CD4-positive, alpha-beta T cell (primary cell): ENCODE measurements at regions not wholly inside any gene's neighbourhood (a gene's known extent, or its start where the extent isn't known, plus 50 kb on each side); places are given as distances from the start of the nearest gene placed in this dataset.

Experiments
- ATAC-seq: fragments of 200-7000 bp; cut with Tn5 transposase; one replicate; pipeline ENCODE4 v1.10.0; 2022; ENCODE audit warnings: mild to moderate bottlenecking; ENCODE audit not compliant: poor library complexity
- CTCF ChIA-PET: fragments of 350-600 bp; sonication (Branson Sonifier 250); formaldehyde crosslinking; loops from one replicate; lab custom pipeline; 2021; ENCODE audit warnings: antibody characterized with exemption, inconsistent platforms; lab: Charles Lee
- POLR2A ChIA-PET: fragments of 350-600 bp; sonication (Branson Sonifier 250); formaldehyde crosslinking; loops from one replicate; lab custom pipeline; 2021; ENCODE audit warnings: antibody characterized with exemption, inconsistent platforms; lab: Charles Lee
- DNase-seq, 14 experiments: peaks; one replicate each; pipeline ENCODE4 v3.0.0-alpha.2; 2013 to 2020; ENCODE audit warnings: mixed read lengths in 2 of 14
- H3K27ac ChIP-seq, 2 donors: one replicate each; pipeline versions ENCODE4 v1.5.1 to v1.7.0; 2013; ENCODE audit warnings: low read length in 2 of 2, low read depth in 1 of 2, mild to moderate bottlenecking in 1 of 2
- H3K27me3 ChIP-seq, 2 experiments: 1 replicate in 1 of 2; 2 replicates in 1 of 2; pipeline versions ENCODE4 v1.6.1 to v1.7.0; 2013; ENCODE audit warnings: low read length in 2 of 2, control low read depth in 1 of 2, mild to moderate bottlenecking in 1 of 2, moderate library complexity in 1 of 2; ENCODE audit not compliant: insufficient read depth in 2 of 2, control insufficient read depth in 1 of 2
- H3K36me3 ChIP-seq: one replicate; pipeline ENCODE4 v1.6.1; 2013; ENCODE audit warnings: low read length, control low read depth; ENCODE audit not compliant: insufficient read depth
- H3K4me1 ChIP-seq: one replicate; pipeline ENCODE4 v1.6.1; 2013; ENCODE audit warnings: low read length, control low read depth; ENCODE audit not compliant: insufficient read depth
- H3K4me3 ChIP-seq: one replicate; pipeline ENCODE4 v1.5.1; 2013; ENCODE audit warnings: mild to moderate bottlenecking, low read length, moderate library complexity
- H3K9me3 ChIP-seq, 2 experiments: 1 replicate in 1 of 2; 2 replicates in 1 of 2; pipeline versions ENCODE4 v1.6.1 to v1.7.0; 2013; ENCODE audit warnings: low read length in 2 of 2, mild to moderate bottlenecking in 2 of 2, control low read depth in 1 of 2, moderate library complexity in 1 of 2; ENCODE audit not compliant: control insufficient read depth in 1 of 2, insufficient read depth in 1 of 2
- H3K27ac Mint-ChIP-seq: one replicate; pipeline ENCODE4 v1.8.0; 2020; ENCODE audit warnings: mixed read lengths
- H3K27me3 Mint-ChIP-seq: one replicate; pipeline ENCODE4 v1.8.0; 2021; ENCODE audit warnings: mixed read lengths
- H3K36me3 Mint-ChIP-seq: one replicate; pipeline ENCODE4 v1.8.0; 2021; ENCODE audit warnings: low read depth, mixed read lengths
- H3K4me1 Mint-ChIP-seq: one replicate; pipeline ENCODE4 v1.8.0; 2021; ENCODE audit warnings: low read depth, mixed read lengths
- H3K4me3 Mint-ChIP-seq: one replicate; pipeline ENCODE4 v1.8.0; 2020; ENCODE audit warnings: mild to moderate bottlenecking, mixed read lengths
- H3K9me3 Mint-ChIP-seq: one replicate; pipeline ENCODE4 v1.8.0; 2020; ENCODE audit warnings: mixed read lengths
- intact Hi-C, 2 experiments: fragments of 100-400 bp; cut with DNase I in 1 of 2; cut with micrococcal nuclease in 1 of 2; formaldehyde crosslinking; loops; one replicate each; pipeline versions ENCODE4 v1.15.1 to v1.9.0; 2023 to 2025; cut with DNase I, micrococcal nuclease
- TF ChIP-seq, protein P1 (sequence below): fragments of 200-600 bp; IDR thresholded peaks from one replicate; pipeline ENCODE4 v1.8.0; 2022; ENCODE audit warnings: antibody characterized with exemption, mild to moderate bottlenecking

DNA sequence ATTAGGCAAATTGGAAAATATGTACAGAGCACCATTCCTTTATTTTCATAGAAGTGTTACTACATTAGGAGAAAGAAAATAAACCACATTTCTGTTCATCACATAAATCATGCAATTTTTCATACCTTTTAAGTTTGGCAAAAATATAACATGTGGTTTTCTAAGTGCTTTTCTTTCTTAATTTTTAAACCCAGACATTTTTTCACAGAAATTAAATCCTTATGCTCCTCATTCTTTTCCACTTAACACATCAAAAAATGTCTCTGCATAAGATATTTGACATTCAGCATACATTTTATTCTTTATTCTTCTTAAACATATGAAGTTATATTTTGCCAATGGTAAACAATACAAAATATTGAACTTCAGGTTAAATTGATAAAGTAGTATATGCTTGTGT, 826.6 kb upstream of the SLIT2 start:
- POLR2A ChIA-PET, result no interaction called here
- Histone ChIP-seq H3K4me3 (no peak overlapping the region), H3K9me3 (peaks cover 11 to 12% of the 10 kb centered on the region in 2 experiments), H3K4me1 (no peaks in the 10 kb centered on the region), H3K27me3 (no peaks in the 10 kb centered on the region), H3K36me3 (no peaks in the 10 kb centered on the region), H3K27ac (no peak overlapping the region)
- TF ChIP-seq, protein P1, sequence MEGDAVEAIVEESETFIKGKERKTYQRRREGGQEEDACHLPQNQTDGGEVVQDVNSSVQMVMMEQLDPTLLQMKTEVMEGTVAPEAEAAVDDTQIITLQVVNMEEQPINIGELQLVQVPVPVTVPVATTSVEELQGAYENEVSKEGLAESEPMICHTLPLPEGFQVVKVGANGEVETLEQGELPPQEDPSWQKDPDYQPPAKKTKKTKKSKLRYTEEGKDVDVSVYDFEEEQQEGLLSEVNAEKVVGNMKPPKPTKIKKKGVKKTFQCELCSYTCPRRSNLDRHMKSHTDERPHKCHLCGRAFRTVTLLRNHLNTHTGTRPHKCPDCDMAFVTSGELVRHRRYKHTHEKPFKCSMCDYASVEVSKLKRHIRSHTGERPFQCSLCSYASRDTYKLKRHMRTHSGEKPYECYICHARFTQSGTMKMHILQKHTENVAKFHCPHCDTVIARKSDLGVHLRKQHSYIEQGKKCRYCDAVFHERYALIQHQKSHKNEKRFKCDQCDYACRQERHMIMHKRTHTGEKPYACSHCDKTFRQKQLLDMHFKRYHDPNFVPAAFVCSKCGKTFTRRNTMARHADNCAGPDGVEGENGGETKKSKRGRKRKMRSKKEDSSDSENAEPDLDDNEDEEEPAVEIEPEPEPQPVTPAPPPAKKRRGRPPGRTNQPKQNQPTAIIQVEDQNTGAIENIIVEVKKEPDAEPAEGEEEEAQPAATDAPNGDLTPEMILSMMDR, result no peak
- Mint-ChIP-seq H3K4me3 (no peak overlapping the region), H3K4me1 (no peaks in the 10 kb centered on the region), H3K27ac (no peak overlapping the region), H3K27me3 (no peaks in the 10 kb centered on the region), H3K9me3 (peaks cover 11% of the 10 kb centered on the region), H3K36me3 (no peaks in the 10 kb centered on the region)
- intact Hi-C loops, result no loop called here
- DNase-seq (no peak), ATAC-seq (no peak)
- CTCF ChIA-PET, result no interaction called here

DNA sequence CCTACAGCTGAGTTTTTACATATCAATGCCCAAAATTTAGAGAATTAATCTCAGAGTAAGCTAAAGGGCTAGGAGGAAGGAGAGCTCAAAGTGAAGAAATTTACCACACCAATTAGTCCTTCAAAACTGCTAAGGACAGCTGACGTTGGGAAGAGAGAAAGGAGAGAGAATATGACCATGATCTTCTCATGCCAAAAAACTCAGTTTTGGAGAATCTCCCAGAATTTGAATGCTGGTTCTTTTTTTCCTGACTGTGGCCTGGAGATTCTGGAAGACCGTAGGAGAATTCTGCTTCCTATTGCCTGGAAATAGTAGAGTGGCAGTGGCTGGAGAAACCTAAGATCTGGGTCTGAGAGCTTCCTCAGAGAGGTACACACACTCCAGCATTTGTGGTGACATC, 834.4 kb upstream of the SLIT2 start:
- intact Hi-C loops, result no loop called here
- no peaks in the 10 kb centered on the region for H3K36me3 ChIP-seq
- Mint-ChIP-seq H3K36me3 (no peaks in the 10 kb centered on the region), H3K4me1 (no peaks in the 10 kb centered on the region), H3K9me3 (peaks cover 14% of the 10 kb centered on the region), H3K4me3 (no peak overlapping the region), H3K27me3 (no peaks in the 10 kb centered on the region), H3K27ac (no peak overlapping the region)
- no peaks in the 10 kb centered on the region for H3K27me3 ChIP-seq
- TF ChIP-seq, protein P1, result no peak
- DNase-seq (no peak), ATAC-seq (no peak)
- CTCF ChIA-PET, result no interaction called here
- H3K4me1 ChIP-seq, result no peaks in the 10 kb centered on the region
- no peak overlapping the region for H3K27ac ChIP-seq
- POLR2A ChIA-PET, result no interaction called here
- H3K4me3 ChIP-seq, result no peak overlapping the region
- no peaks in the 10 kb centered on the region for H3K9me3 ChIP-seq

DNA sequence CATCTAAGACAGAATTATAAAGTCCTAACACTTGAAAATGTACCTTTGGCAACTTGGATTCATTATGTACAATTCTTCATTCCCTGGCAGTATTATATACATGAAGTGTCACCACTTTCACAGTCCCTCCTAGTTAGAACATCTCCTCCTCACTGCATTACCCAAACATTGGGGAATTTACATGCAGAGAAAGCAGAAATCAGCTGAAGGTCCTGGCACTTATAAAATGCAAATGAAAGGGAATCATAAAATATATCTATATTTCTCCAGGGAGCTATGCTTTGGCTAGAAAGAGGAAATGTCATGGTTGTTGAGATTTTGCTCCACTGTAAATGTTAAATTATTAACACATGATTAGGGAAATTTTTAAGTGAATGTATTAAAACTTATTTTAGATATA, 835.6 kb upstream of the SLIT2 start:
- intact Hi-C loops, result no loop called here
- ChIA-PET CTCF (no interaction called here), POLR2A (no interaction called here)
- Mint-ChIP-seq H3K4me1 (no peaks in the 10 kb centered on the region), H3K9me3 (peaks cover 15% of the 10 kb centered on the region), H3K4me3 (no peak overlapping the region), H3K36me3 (no peaks in the 10 kb centered on the region), H3K27me3 (no peaks in the 10 kb centered on the region), H3K27ac (no peak overlapping the region)
- Histone ChIP-seq H3K27me3 (no peaks in the 10 kb centered on the region), H3K27ac (no peak overlapping the region), H3K36me3 (no peaks in the 10 kb centered on the region), H3K4me3 (no peak overlapping the region), H3K9me3 (no peaks in the 10 kb centered on the region), H3K4me1 (no peaks in the 10 kb centered on the region)
- TF ChIP-seq, protein P1, result no peak
- no peak for ATAC-seq
- no peak for DNase-seq
